Body of pancreas (tissue), 4 donors: ENCODE measurements at regions not wholly inside any gene's neighbourhood (a gene's known extent, or its start where the extent isn't known, plus 50 kb on each side); places are given as distances from the start of the nearest gene placed in this dataset.

Experiments
- ATAC-seq: fragments of 150-250 bp; one replicate; pipeline ENCODE4 v1.9.1; 2016
- DNase-seq, 4 donors: peaks; one replicate each; pipeline ENCODE4 v3.0.0-alpha.2; 2019
- H3K27ac ChIP-seq, 4 donors: fragments of 200-600 bp; sonication (generic); 1 replicate in 3 of 4; 2 replicates in 1 of 4; pipeline versions ENCODE4 v1.5.1 to v1.6.1; 2016 to 2019; ENCODE audit warnings: mild to moderate bottlenecking in 1 of 4, mixed read lengths in 1 of 4, moderate library complexity in 1 of 4
- H3K27me3 ChIP-seq, 2 donors: fragments of 200-600 bp; sonication (generic); one replicate each; pipeline ENCODE4 v1.6.0; 2016; ENCODE audit warnings: mild to moderate bottlenecking in 1 of 2
- H3K36me3 ChIP-seq, 2 donors: fragments of 200-600 bp; sonication (generic); replicated peaks in 1 of 2; 2 replicates each; pipeline ENCODE4 v1.5.1; 2016; ENCODE audit warnings: low read depth in 2 of 2; ENCODE audit not compliant: insufficient read depth in 1 of 2
- H3K4me1 ChIP-seq: fragments of 200-600 bp; sonication (generic); one replicate; pipeline ENCODE4 v1.6.0; 2016
- H3K4me3 ChIP-seq, 2 donors: fragments of 200-600 bp; sonication (generic); 1 replicate in 1 of 2; 2 replicates in 1 of 2; pipeline ENCODE4 v1.5.1; 2016 to 2019
- H3K9me3 ChIP-seq, 3 donors: fragments of 200-600 bp; sonication (generic); 1 replicate in 2 of 3; 2 replicates in 1 of 3; pipeline ENCODE4 v1.5.1; 2016
- POLR2A ChIP-seq, 3 donors: fragments of 450-650 bp; IDR thresholded peaks; one replicate each; pipeline ENCODE4 v1.6.1; 2016; ENCODE audit warnings: antibody characterized with exemption in 3 of 3, mild to moderate bottlenecking in 2 of 3
- WGBS, 2 donors: methylation state at CpG; one replicate each; pipeline ENCODE4 v1.1.5; 2017; 5-methylcytosine and 5-hydroxymethylcytosine counted together
- intact Hi-C: fragments of 100-400 bp; cut with DNase I; formaldehyde crosslinking; loops from one replicate; pipeline ENCODE4 v1.15.1; 2023
- TF ChIP-seq, protein P1 (sequence below), 7 experiments: fragments of 450-650 bp in 4 of 7; fragments of 200-600 bp in 3 of 7; sonication (generic) in 3 of 7; IDR thresholded peaks; one replicate each; pipeline ENCODE4 v1.5.1; 2016 to 2019; ENCODE audit warnings: antibody characterized with exemption in 7 of 7

DNA sequence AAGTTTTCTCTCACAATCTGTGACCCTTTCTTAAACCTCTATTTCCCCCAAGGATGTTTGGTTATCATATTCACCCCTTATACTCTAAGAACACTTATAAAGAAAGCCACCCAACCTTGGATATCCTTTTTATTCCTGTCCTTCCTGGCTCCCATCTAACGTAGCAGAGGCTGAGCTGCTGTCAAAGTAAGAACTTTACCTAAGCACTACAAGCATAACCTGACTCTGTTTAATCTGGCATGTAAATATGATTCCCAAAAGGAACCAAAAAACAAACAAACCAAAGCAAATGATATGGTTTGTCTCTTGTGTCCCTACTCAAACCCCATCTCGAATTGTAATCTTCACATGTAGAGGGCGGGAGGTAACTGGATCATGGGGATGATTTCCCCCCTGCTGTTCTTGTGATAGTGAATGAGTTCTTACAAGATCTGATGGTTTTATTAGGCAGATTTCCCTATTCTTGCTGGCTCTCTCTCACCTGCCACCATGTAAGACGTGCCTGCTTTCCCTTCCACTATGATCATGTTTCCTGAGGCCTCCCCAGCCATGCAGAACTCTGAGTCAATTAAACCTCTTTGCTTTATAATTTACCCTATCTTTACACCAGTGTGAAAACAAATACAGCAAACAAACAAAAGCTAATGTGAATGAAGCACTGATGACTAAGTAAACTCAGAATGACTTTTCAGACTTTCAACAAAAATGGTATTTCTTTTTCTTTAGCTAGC is 72.7 kb upstream of the SPOPL start:
- WGBS, 2 donors, result 63 to 67% methylated on average over 4 of the region's 4 CpGs
- Histone ChIP-seq H3K27me3 (no peaks in the 10 kb centered on the region), H3K4me3 (no peak overlapping the region), H3K4me1 (no peaks in the 10 kb centered on the region), H3K36me3 (no peaks in the 10 kb centered on the region), H3K27ac (no peak overlapping the region), H3K9me3 (no peaks in the 10 kb centered on the region)
- ATAC-seq, result no peak
- intact Hi-C loops, result no loop called here
- TF ChIP-seq, protein P1, sequence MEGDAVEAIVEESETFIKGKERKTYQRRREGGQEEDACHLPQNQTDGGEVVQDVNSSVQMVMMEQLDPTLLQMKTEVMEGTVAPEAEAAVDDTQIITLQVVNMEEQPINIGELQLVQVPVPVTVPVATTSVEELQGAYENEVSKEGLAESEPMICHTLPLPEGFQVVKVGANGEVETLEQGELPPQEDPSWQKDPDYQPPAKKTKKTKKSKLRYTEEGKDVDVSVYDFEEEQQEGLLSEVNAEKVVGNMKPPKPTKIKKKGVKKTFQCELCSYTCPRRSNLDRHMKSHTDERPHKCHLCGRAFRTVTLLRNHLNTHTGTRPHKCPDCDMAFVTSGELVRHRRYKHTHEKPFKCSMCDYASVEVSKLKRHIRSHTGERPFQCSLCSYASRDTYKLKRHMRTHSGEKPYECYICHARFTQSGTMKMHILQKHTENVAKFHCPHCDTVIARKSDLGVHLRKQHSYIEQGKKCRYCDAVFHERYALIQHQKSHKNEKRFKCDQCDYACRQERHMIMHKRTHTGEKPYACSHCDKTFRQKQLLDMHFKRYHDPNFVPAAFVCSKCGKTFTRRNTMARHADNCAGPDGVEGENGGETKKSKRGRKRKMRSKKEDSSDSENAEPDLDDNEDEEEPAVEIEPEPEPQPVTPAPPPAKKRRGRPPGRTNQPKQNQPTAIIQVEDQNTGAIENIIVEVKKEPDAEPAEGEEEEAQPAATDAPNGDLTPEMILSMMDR (IDR thresholded peaks at IDR 0.05), result no peak
- no peak for TF ChIP-seq POLR2A (IDR thresholded peaks at IDR 0.05)
- no peak for DNase-seq

DNA sequence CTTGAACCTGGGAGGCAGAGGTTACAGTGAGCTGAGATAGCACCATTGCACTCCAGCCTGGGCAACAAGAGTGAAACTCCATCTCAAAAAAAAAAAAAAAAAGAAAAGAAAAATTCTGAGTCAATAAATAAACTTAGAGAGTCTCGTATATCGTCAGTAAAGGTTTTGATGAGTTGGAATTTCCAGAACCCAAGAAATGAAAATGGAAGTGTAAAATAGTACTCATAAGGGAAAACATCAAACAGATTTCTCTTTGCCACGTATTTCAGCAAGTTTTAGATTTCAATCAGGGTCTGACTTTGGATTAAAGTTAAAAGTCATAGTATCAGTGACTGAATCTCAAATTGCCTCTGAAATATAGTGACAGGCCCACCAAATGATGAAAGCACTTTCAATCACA is 71.4 kb upstream of the SPOPL start:
- H3K27me3 ChIP-seq, result no peaks in the 10 kb centered on the region
- intact Hi-C loops, result no loop called here
- DNase-seq, result no peak
- no peak overlapping the region for H3K27ac ChIP-seq
- WGBS, 2 donors, result 54 to 58% methylated on average over 3 of the region's 3 CpGs
- H3K4me3 ChIP-seq, result no peak overlapping the region
- no peak for ATAC-seq
- H3K4me1 ChIP-seq, result no peaks in the 10 kb centered on the region
- H3K36me3 ChIP-seq, result no peaks in the 10 kb centered on the region
- TF ChIP-seq, protein P1 (IDR thresholded peaks at IDR 0.05), result no peak
- TF ChIP-seq POLR2A (IDR thresholded peaks at IDR 0.05), result no peak
- no peaks in the 10 kb centered on the region for H3K9me3 ChIP-seq

DNA sequence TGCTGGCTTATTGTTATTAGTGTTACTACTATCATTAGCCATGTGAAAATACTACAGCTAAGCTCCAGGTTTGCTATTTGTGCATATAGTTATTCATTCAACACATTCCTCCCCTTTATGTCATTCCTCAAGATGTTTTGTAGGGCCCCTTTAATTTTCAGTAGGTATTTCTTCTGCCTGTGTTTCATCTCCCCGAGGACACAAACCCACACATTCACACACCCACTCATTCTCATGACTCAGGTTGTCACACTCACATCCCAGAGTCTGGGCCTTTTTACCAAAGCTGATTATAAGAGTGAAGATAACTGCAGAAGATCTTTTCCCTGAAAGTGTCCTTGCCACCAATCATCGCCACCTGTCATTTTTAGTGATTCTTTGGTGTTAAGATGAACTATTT is 68.6 kb upstream of the SPOPL start:
- Histone ChIP-seq H3K4me3 (no peak overlapping the region), H3K27me3 (no peaks in the 10 kb centered on the region), H3K36me3 (no peaks in the 10 kb centered on the region), H3K27ac (no peak overlapping the region), H3K9me3 (no peaks in the 10 kb centered on the region), H3K4me1 (peaks cover 15% of the 10 kb centered on the region)
- TF ChIP-seq POLR2A (IDR thresholded peaks at IDR 0.05), result no peak
- TF ChIP-seq, protein P1 (IDR thresholded peaks at IDR 0.05), result no peak
- ATAC-seq (no peak), DNase-seq (no peak)
- 52 to 60% methylated on average over 2 of the region's 2 CpGs for WGBS, 2 donors
- intact Hi-C loops, result no loop called here

DNA sequence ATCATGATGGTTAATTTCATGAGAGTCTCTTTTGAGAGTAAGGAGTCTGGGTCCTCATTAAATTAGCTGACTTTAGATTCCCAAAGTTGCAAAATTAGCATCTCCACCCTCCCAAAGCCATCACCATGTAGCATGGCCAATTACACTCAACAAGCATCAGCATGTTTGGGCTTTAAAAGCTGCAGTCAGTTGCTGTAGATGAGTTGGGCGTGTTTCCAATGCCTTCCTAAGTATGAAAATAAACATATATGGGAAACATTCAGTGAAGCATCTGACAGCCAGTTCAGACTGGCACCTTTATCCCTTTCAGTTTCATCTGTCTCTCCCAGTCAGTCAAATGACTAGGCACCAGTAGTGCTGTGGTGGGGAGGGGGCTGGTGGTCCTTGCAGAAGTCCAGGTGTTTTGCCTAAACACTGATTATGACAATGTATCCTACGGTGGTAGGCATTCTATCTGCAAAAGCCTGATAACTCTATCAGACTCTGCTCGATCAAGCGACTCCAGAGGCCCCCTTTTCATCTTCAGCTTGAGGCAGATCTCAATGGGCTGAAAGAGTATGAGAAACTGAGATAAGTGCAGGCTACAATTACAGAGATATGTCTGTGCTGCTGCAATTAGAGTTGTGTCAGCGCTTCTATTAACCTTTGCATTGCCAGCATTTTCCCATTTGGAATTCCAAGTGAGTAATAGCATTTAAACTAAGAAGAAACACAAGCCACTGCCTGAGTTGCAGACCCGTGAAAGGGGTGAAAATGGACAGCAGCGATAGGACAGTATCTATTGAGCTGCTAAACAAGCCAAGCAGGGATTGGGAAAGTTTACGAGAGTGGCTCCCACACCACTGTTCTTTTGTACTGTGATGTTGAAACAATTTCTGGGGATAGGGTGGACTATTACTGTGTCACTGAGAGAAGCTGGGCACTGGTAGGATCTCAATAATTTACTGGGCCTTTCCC is 67.3 kb upstream of the SPOPL start:
- ATAC-seq, result no peak
- Histone ChIP-seq H3K9me3 (no peaks in the 10 kb centered on the region), H3K4me1 (peaks cover 15% of the 10 kb centered on the region), H3K4me3 (no peak overlapping the region), H3K27me3 (no peaks in the 10 kb centered on the region), H3K36me3 (no peaks in the 10 kb centered on the region), H3K27ac (no peak overlapping the region)
- WGBS, 2 donors, result 84 to 88% methylated on average over 8 of the region's 8 CpGs
- intact Hi-C loops, result no loop called here
- no peak for TF ChIP-seq POLR2A (IDR thresholded peaks at IDR 0.05)
- TF ChIP-seq, protein P1 (IDR thresholded peaks at IDR 0.05), result no peak
- no peak for DNase-seq
